LoVo (cell line): ENCODE measurements at regions not wholly inside any gene's neighbourhood (a gene's known extent, or its start where the extent isn't known, plus 50 kb on each side); places are given as distances from the start of the nearest gene placed in this dataset.
"Not testable (repeated sequence)": the region's sequence is repeated elsewhere in the genome, so short reads cannot be mapped to it uniquely, and the experiment has no call there.

Source experiments
- DNase-seq: peaks from one replicate; pipeline ENCODE4 v3.0.0-alpha.2; 2016; ENCODE audit warnings: low spot score

GRCh38 chr7:96561892-96562291 is 147.8 kb downstream of the SEM1 start:
- no peak for DNase-seq

DNA sequence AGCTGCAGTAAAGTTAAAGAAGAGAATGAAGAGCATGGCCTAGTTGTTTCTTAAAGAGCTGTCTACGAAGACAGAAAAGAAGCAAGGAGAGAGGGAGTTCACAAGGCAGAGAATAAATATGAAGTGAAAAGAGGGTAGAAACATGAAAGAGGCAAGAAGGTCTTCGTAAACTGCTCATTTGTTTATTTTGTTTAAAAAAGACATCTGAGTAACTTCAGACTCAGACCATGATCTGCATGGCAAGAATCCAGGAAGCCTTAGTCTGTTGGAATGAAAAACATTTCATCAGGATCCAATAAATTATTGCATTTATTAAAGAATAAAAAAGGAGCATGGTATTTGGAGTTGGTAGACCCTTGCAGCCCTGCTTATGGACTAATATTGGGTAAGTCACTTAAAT is 151.1 kb downstream of the SEM1 start:
- DNase-seq = no peak

DNA sequence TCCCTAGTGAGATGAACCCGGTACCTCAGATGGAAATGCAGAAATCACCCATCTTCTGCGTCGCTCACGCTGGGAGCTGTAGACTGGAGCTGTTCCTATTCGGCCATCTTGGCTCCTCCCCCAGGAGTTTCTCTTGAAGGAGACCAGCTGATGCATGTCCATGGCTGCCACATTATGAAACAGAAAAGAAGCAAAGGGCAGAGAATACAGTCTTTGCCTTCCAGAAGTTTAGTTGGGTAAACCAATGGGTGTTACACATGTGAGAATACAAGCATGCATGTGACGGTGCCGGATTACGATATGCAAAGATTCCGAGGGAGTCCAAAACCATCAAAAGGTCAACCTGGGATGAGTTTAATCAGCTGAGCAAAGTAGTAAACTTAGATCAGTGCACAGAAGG is 151.6 kb downstream of the SEM1 start:
- DNase-seq = no peak

DNA sequence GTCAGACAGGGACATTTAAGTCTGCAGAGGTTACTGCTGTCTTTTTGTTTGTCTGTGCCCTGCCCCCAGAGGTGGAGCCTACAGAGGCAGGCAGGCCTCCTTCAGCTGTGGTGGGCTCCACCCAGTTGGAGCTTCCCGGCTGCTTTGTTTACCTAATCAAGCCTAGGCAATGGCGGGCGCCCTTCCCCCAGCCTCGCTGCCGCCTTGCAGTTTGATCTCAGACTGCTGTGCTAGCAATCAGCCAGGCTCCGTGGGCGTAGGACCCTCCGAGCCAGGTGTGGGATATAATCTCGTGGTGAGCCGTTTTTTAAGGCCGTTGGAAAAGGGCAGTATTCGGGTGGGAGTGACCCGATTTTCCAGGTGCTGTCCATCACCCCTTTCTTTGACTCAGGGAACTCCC is 152.0 kb downstream of the SEM1 start:
- not testable (repeated sequence) for DNase-seq

DNA sequence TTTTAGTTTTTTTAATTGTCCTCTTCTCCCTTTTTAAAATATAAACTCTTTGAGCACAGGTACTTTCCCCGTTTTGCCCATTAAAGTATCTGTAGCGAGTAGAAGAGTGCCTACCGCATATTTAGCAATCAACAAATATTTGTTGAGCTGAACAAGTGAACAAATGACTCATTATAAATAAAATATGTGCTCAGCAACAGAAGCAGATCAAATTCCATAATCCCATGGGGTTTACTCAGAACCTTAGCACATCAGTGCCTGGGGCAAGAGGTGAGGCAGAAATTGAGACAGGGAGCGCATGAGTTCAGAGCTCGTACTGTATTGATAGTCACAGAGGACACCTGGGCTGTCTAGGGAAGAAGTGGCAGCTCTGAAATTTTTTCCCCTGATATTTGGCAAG is 161.0 kb downstream of the SEM1 start:
- DNase-seq = no peak

GRCh38 chr7:96547371-96547811 is 162.3 kb downstream of the SEM1 start:
- DNase-seq = no peak

- no peak for DNase-seq
These were observed 163.2 kb downstream of the SEM1 start for GRCh38 chr7:96546426-96546825.

GRCh38 chr7:96539471-96539870 is 170.2 kb downstream of the SEM1 start:
- no peak for DNase-seq

DNA sequence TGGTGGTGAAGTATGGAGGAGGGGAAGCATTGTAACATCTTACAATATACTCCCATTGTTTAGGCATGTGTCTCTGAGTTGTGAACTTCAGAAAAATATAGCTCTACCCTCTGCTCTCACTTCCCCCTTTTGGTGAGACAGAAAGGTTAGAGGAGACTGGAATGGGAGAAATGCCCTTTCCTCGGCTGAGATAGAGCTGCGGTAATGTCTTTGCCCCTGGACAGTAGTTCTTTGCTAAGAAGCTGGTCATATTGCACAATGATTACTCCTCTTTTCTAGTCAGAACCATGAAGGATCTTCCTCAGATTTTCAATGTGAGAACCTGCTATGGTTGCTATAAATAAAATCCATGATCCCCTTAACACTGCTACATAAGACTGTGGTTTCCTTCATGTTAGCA is 171.0 kb downstream of the SEM1 start:
- DNase-seq = no peak

GRCh38 chr7:96534221-96534620 is 175.4 kb downstream of the SEM1 start:
- no peak for DNase-seq

GRCh38 chr7:96532428-96532935 is 177.2 kb downstream of the SEM1 start:
- no peak for DNase-seq

DNA sequence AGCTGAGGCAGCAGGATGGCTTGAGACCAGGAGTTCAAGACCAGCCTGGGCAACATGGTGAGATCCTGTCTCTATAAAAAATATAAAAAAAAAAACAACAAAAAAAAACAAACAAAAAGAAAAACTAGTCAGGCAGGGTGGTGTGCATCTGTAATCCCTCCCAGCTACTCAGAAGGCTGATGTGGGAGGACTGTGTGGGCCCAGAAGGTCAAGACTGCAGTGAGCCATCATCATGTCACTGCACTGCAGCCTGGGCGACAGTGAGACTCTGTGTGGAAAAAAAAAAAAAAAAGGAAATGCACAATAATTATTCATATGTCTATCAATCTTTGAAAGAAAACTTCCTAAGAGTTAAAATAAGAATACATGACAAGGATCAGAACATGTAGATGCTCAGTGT is 178.3 kb downstream of the SEM1 start:
- no peak for DNase-seq

- DNase-seq = no peak
These were observed 178.9 kb downstream of the SEM1 start for GRCh38 chr7:96530786-96531185.

DNA sequence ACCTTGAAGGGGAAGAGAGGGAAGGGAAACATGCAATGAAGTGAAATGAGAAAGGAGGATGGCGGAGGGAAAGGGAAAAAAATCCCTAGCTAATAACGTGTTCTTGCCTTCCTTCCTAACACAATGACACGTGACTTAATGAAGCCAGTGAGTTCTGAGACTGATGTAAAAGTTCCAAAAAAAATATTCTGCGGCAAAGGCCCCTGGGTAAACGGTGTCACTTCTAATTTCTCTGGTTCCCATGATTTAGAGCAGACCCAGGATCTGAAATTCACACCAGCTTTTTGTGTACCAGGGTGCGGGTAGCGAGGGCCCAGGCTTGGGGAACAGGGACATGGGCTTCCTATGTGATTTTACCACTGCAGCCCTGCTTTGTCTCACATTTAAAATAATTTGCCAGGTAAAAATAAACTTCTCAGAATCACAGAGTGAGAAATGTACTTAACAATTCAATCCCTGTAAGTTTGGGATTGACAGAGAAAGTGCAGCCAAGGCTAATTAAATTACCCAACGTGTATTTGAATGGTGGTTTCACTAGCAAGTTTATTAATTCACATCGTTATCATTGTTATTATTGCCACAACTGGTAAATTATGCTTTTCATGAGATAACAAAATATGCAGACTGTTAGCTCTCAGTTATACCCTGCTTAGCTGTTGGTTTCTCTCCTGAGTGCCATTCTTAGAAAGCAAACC is 182.4 kb downstream of the SEM1 start:
- DNase-seq = no peak

DNA sequence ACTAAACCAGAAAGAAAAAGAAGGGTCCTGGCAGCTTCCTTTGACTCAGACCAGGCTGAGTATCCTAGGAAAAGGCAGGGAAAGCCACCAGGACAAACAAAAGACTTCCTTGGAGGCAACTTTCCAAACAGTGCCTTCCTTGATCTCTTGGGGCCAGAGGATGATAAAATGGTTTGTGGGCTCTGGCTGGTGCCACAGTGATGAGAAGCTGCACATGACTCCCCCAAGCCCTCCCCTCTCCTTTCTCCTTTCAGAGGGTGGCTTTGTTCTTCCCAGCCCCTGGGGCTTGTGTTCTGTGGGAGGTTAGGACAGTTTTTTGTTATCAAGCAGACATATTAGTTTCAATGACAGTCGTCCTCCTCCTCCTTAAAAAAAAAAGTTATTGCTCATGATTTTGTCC is 183.2 kb downstream of the SEM1 start:
- no peak for DNase-seq

DNA sequence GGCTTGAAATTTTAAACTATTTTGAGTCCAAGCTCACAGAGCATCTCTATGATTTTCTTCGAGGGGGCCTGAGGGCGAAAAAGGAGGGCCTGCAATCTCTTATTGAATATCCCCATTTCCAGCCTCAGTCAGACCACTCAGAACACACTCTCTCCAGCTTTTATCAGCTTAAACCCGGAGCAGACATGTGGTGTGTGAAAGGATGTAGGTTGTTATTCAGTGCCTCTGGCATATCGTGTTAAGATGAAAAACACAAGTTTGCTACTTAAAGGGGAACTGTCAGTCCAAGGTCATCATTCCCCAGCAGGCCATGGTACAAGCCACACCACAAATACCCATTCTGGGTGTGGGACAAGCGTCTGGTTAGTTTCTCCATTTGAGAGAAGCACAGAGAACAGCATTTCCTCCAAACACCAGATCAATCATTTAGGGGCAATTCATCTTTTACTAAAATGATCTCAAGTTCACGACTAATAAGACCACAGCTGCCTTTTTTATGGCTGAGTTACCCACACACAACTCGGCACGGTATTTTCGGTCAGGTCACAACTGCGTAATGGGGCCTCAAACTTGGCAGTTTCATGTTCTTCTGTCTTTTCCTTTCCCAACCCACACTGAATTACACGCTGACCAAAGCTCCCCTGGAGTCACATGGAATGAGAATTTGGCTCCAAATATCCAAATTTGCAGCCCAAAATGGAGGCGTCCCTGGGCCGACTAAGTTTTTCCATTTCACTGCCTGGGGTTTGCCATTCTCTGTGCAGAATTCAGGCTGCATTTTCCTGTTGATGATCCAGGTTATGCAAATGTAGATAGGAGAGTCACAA is 188.4 kb downstream of the SEM1 start:
- DNase-seq = no peak

GRCh38 chr7:96508371-96508770 is 186.5 kb upstream of the SLC25A13 start:
- DNase-seq = no peak

- no peak for DNase-seq
These were observed 181.7 kb upstream of the SLC25A13 start for GRCh38 chr7:96503597-96503996.

DNA sequence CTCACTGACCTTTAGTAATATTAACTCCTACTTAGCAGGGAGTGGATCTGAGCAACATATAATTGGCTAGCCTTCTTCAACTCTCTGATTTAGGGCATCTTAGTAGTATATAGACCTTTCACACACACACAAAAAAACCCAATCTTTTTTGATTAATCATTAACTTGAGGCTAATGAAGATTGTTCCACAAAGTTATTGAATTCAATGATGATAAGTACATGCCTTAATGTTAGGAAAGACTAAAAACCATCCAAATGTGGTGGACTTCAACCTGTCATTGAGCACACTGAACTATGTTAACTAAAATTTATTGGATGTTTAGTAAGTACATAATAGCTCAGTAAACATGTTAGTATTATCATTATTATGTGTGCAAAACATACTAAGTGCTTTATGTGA is 179.4 kb upstream of the SLC25A13 start:
- DNase-seq = no peak

- DNase-seq = no peak
These were observed 177.6 kb upstream of the SLC25A13 start for GRCh38 chr7:96499532-96499931.

- no peak for DNase-seq
These were observed 175.7 kb upstream of the SLC25A13 start for GRCh38 chr7:96497567-96497966.

DNA sequence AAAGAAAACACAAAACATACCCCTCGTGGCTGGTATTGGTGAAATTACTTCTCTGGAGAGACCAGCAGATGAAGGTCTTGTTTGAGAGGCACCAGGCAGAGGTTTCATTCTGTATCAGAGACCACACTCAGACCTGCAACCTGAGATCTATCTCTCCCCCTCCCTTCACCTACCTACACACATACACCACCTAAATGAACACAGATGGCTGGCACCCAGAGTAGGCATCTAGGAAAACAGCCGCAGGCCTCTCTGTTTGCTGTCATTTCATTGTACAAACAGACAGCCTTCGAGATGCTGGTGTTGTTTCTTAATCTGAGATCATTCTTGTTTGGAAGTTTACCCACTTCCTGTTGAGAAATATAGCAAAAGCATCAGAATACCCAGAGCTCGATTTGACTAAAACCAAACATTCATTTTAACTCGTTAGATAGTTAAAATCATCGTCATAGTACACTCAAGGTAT is 173.9 kb upstream of the SLC25A13 start:
- DNase-seq = no peak

- no peak for DNase-seq
These were observed 164.8 kb upstream of the SLC25A13 start for GRCh38 chr7:96486681-96487080.
